GM19468 (cell line): ENCODE measurements at regions not wholly inside any gene's neighbourhood (a gene's known extent, or its start where the extent isn't known, plus 50 kb on each side); places are given as distances from the start of the nearest gene placed in this dataset.

Source experiments
- ATAC-seq: cut with Tn5 transposase; IDR thresholded peaks from one replicate; pipeline ENCODE4 v1.9.1; 2021; ENCODE audit warnings: mild to moderate bottlenecking, moderate library complexity, moderate number of reproducible peaks; ENCODE audit not compliant: unreplicated experiment; ENCODE audit errors: extremely low read depth

GRCh38 chr12:91397866-91398532 lies 215.4 kb upstream of the DCN start:
- no peak for ATAC-seq

DNA sequence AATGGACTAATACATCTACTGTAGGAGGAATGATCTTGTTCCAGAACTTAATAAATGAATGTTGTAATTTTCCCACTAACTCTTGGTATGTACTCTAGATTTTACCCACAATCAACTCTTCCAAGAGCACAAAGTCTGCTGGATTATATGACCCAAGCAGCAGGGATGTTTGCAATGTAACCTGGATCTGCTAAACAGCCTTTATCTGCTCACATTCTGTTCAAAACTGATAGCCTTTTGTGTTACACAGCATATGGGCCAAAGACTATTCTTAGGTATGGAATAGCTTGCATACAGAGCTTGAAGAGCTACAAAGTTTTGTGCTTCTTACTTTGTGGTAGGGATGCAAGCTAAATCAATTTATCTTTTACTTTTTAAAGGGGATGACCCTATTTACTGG lies 213.7 kb upstream of the DCN start:
- no peak for ATAC-seq

- no peak for ATAC-seq
These were observed 213.1 kb upstream of the DCN start for GRCh38 chr12:91395628-91396135.

GRCh38 chr12:91394903-91395302 lies 212.3 kb upstream of the DCN start:
- ATAC-seq = no peak

- ATAC-seq = no peak
These were observed 206.0 kb upstream of the DCN start for GRCh38 chr12:91388573-91388972.

DNA sequence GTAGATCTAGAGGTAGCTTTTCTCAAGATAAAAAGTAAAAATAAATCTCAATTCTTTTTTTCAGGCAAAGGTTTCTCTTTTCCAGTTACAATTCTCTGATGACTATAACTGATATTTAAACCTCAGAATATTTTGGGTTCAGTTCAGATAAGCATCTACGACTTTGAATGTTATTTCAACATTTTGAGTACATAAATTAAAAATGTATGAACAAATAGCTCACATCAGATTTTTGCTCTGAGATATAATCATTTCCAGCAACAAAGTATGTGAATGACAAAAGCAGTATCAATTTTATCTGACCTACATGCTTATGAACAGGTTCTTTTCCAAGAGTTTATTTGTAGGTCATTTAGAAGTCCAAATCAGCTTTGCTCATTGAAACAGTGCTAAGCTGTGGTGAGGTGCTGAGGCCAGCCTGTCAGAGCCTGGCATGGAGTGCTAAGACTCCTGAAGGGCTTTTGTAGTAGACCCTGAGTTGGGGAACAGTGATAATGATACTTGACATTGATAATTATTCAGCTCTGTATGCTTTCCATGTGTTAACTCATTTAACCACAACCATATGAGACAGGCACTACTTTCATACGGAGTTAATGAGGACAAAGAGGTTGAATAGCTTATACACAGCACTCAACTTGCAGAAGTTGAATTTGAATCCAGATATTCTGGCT lies 205.0 kb upstream of the DCN start:
- ATAC-seq = no peak

GRCh38 chr12:91384806-91385205 lies 202.2 kb upstream of the DCN start:
- no peak for ATAC-seq

- no peak for ATAC-seq
These were observed 201.7 kb upstream of the DCN start for GRCh38 chr12:91384366-91384765.

DNA sequence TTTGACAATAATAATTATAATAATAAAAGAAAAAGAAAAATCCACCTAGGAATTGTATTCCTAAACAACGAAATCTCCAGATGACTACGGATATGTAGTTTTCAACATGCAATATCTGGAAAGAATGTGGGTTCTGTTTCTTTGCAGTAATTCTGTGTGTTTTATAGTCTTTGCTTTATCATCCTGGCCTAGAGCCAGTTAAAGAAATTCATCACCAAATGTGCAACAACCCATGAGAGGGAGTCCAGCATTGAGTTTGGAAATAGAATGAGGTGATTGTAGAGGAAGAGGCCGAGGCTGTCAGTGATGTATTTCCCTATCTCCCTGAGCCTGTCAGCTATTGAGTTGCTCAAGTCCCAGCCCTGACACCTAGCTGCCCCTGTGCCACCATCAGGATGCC lies 200.5 kb upstream of the DCN start:
- ATAC-seq = no peak

GRCh38 chr12:91382081-91382543 lies 199.5 kb upstream of the DCN start:
- ATAC-seq = no peak

DNA sequence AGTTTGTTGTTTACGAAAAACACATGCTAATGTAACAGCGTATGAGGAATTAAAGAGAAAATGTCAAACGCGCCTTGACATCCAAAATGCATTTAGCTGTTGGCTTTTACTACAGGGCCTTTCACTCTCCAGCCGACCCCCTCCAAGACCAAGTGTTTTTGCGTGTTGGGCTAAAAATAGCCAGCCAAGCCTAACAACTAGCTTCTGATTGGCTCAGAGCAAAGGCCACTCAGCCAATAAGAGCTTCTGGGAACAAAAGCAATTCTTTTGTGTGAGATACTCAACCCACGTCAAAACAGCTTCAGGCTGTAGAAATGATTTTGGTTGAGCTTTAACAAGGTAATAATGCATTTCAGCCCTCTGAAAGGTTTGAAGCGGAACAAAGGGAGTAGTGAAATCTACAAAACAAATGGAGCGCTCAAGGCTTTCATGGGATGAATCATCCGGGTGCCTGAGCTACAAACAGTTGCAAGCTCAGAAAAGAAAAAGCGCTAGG lies 198.7 kb upstream of the DCN start:
- ATAC-seq = no peak

GRCh38 chr12:91380631-91381030 lies 198.0 kb upstream of the DCN start:
- no peak for ATAC-seq

GRCh38 chr12:91379051-91379775 lies 196.6 kb upstream of the DCN start:
- ATAC-seq = no peak

GRCh38 chr12:91377436-91377835 lies 194.8 kb upstream of the DCN start:
- ATAC-seq = no peak

- ATAC-seq = no peak
These were observed 190.5 kb upstream of the DCN start for GRCh38 chr12:91373086-91373485.

DNA sequence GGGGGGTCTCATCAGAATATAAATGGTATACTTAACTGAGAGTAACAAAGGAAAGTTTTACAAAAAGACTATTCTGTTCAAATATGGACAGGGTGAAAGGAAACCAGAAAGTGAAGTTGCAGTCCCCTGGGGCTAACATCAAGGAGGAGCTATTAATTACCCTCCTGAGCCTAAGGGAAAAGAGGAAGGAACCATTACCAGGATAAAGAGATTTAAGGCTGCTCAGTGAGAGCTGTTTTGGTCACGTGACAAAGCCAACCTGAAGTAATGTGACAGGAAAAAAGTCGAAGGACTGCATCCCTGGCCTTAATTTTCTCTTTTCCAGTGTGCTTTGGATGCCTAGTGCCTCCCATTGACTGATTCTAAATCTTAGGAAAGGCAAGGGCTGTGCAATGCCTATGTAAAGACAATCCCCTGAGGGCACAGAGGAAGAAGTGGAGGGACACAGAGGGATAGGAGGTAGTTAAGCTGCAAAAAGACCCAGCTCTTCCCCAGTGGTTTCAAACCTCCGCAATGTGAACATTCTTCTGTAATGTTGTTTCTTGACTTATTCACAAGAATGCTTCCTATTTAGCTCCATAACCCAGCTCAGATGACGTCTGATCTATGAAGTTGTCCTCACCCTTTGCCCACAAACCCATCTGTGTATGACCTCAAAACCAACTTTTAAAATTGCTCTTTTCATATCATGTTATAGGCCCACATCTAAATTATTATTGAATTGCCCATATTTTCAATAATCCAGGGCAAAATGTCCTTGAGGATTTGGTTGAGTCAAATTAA lies 187.7 kb upstream of the DCN start:
- no peak for ATAC-seq

DNA sequence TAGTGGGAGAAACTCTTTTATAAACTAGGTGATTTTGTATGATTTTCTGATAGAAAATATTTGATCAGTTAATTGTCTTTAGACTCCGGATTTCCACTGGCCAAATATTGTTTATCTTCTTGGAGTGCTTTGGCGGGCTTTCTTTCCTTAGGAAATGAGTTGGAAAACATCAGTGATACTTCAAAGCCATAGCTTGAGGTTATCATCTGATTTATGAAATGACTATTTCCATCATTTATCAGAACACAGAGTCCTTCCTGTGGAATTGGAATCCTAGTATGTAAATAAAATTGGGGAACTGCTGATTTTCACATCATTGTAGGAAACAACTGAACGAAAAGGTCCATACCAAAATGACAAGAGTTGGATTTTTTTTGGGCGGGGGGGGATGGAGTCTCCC lies 186.0 kb upstream of the DCN start:
- ATAC-seq = no peak

GRCh38 chr12:91367234-91367849 lies 184.7 kb upstream of the DCN start:
- no peak for ATAC-seq

DNA sequence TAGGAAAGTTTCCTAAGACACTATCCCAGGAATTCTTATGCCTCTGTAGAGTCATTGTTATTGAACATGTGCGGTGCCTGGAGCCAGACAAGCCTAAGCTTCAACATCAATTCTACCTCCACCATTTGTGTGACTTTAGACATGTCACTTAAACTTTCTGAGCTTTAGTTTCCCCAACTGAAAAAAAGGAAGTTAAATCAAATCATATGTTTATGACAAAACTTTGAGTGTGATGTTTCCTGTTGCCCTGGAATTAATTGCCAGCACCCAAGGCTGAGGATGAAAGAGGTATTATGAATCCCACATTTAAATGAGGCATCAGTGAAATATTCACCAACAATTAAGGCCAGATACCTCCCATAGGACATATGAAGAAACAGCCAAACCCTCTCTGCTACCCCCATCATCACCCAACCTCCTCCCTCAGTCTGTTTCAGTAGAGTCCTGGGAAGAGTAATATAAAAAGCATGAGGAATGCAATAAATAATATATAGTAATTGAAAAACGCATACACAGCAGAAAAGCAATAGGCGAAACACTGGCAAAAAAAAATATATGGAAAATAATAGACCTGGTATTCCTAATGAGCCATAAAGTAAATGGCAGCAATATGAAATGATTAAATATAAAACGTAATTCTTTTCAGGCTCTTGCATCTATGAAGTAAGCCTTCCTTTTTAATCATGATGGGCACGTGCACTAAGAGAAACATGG lies 182.0 kb upstream of the DCN start:
- no peak for ATAC-seq
